Prostate gland (tissue), 2 donors: ENCODE measurements at regions not wholly inside any gene's neighbourhood (a gene's known extent, or its start where the extent isn't known, plus 50 kb on each side); places are given as distances from the start of the nearest gene placed in this dataset.

Source experiments
- CTCF ChIP-seq, 4 experiments: fragments of 200-600 bp in 2 of 4; fragments of 450-650 bp in 2 of 4; sonication (generic) in 2 of 4; IDR thresholded peaks; 1 replicate in 3 of 4; 2 replicates in 1 of 4; pipeline ENCODE4 v1.5.1; 2016 to 2019; ENCODE audit warnings: antibody characterized with exemption in 4 of 4, mild to moderate bottlenecking in 2 of 4, moderate library complexity in 2 of 4
- POLR2A ChIP-seq: fragments of 450-650 bp; IDR thresholded peaks from one replicate; pipeline ENCODE4 v1.6.1; 2016; ENCODE audit warnings: antibody characterized with exemption, mild to moderate bottlenecking
- POLR2AphosphoS5 ChIP-seq: sonication (generic); formaldehyde crosslinking; IDR thresholded peaks from one replicate; pipeline ENCODE4 v1.6.1; 2017; ENCODE audit warnings: antibody characterized with exemption

- TF ChIP-seq CTCF (IDR thresholded peaks at IDR 0.05) (no peak), POLR2A (no peak), POLR2AphosphoS5 (no peak)
Observed at GRCh38 chr10:3658766-3659165, 126.2 kb downstream of the KLF6 start.
